ENCODE measurements at regions not wholly inside any gene's neighbourhood (a gene's known extent, or its start where the extent isn't known, plus 50 kb on each side); places are given as distances from the start of the nearest gene placed in this dataset.

DNA sequence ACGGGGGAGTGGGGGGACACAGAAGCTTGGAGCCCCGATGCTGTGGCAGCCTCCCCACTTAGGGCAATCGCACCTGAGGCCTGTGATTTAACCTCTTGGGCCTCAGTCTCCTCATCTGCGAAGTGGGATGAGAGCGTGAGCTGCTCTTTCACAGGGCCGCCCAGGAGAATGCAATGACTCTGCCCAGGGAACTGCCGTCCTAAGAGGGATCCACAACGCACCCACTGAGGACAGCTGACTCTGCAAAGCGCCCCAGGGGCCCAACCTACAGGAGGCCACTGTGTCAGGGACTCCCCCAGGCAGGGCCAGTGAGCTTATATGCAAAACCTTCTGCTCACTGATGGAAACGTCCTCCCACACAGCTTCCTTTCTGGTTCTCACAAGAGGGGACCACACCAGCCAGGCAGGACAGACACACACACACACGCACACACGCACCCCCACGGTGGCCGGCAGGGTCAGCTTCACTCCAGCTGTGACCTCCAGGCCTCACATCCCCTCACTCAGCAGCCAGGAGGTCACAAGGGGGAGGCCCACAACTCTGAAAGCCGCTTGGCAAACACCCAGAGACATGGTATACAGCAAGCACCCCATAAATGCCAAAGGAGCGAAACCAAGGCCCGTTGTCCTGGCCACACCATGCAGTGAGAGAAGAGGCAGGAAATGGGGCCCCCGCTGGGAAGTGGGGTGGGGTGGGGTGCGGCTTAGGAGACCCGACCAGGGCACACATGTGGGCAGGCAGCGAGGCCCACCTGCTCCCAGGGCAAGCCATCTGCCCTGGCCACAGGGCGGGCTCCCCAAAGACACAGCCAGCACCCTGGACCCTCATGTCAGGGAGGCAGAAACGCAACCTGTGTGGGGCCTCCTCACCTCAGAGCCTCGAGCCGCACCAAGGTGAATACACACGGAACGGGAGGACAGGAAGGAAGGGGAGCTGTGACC is 73.3 kb downstream of the NCOR2 start:
- Mint-ChIP-seq H3K4me1 (peaks cover 20 to 21% of the 10 kb centered on the region in 2 experiments), H3K27ac (peak overlapping the region; percentile 52 to 94 (median 81); a peak in 5 of 7 replicates), H3K27me3 (ENCODE audit: low read depth) (peaks cover 4% of the 10 kb centered on the region), H3K9me3 (no peaks in the 10 kb centered on the region), H3K36me3 (ENCODE audit: insufficient read depth in 1 of 3, low read depth in 3 of 3) (peaks cover 0 to 24% (median 22%) of the 10 kb centered on the region in 3 experiments; a peak in 5 of 7 replicates), H3K4me3 (no peak overlapping the region)
- no peak overlapping the region for H3K9ac ChIP-seq (ENCODE audit: extremely low read depth, insufficient read length, low read length)
- H3K4me2 ChIP-seq (ENCODE audit: insufficient read depth, insufficient read length, low read length), result no peak overlapping the region
- no peaks in the 10 kb centered on the region for H3K27me3 ChIP-seq (ENCODE audit: insufficient read depth, low read length)
- no peak overlapping the region for H4K5ac ChIP-seq (ENCODE audit: insufficient read length, low read depth, low read length)
- no peak overlapping the region for H2BK15ac ChIP-seq (ENCODE audit: low read depth, low read length)
- no peak overlapping the region for H3K23ac ChIP-seq (ENCODE audit: insufficient read length, low read depth, low read length)
- no peak overlapping the region for H2AFZ ChIP-seq (ENCODE audit: low read length)
- WGBS (ENCODE audit: extremely low coverage, insufficient read length, low lambda C conversion rate), result no CpG with 5 or more reads among the region's 27 CpGs
- no peak overlapping the region for H2BK120ac ChIP-seq (ENCODE audit: low read depth, low read length, poor library complexity, severe bottlenecking)
- H2BK20ac ChIP-seq (ENCODE audit: low read depth, low read length, poor library complexity, severe bottlenecking), result no peak overlapping the region
- H3K9me3 ChIP-seq (ENCODE audit: control insufficient read depth, low read depth, low read length), result no peaks in the 10 kb centered on the region
- TF ChIP-seq, protein P1, sequence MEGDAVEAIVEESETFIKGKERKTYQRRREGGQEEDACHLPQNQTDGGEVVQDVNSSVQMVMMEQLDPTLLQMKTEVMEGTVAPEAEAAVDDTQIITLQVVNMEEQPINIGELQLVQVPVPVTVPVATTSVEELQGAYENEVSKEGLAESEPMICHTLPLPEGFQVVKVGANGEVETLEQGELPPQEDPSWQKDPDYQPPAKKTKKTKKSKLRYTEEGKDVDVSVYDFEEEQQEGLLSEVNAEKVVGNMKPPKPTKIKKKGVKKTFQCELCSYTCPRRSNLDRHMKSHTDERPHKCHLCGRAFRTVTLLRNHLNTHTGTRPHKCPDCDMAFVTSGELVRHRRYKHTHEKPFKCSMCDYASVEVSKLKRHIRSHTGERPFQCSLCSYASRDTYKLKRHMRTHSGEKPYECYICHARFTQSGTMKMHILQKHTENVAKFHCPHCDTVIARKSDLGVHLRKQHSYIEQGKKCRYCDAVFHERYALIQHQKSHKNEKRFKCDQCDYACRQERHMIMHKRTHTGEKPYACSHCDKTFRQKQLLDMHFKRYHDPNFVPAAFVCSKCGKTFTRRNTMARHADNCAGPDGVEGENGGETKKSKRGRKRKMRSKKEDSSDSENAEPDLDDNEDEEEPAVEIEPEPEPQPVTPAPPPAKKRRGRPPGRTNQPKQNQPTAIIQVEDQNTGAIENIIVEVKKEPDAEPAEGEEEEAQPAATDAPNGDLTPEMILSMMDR (conservative IDR thresholded peaks at IDR 0.05), result no peak
- no peak overlapping the region for H4K91ac ChIP-seq (ENCODE audit: insufficient read length, low read depth, low read length)
- no peak overlapping the region for H2BK5ac ChIP-seq (ENCODE audit: insufficient read length, low read length)
- H3K56ac ChIP-seq (ENCODE audit: insufficient read length, low read depth, low read length), result no peak overlapping the region
- no peak overlapping the region for H3K4ac ChIP-seq (ENCODE audit: low read depth, low read length)
- no peak overlapping the region for H3K27ac ChIP-seq (ENCODE audit: insufficient read length, low read depth, low read length)
- H3K79me2 ChIP-seq (ENCODE audit: insufficient read depth, low read length), result peaks cover 27% of the 10 kb centered on the region; the same call in 1 of the 2 replicates
- H3K4me1 ChIP-seq (ENCODE audit: insufficient read depth, low read length), result no peaks in the 10 kb centered on the region; the same call in 1 of the 2 replicates
- no peak overlapping the region for H2BK12ac ChIP-seq (ENCODE audit: insufficient read length, low read depth, low read length)
- H3T11ph ChIP-seq (ENCODE audit: low read length), result no peak overlapping the region
- H3K79me1 ChIP-seq (ENCODE audit: insufficient read depth, low read depth, low read length, poor library complexity, severe bottlenecking), result peaks cover 12% of the 10 kb centered on the region
- H3K23me2 ChIP-seq (ENCODE audit: insufficient read length, low read depth, low read length, poor library complexity, severe bottlenecking), result no peaks in the 10 kb centered on the region
- H4K20me1 ChIP-seq (ENCODE audit: control insufficient read depth, insufficient read depth, insufficient read length), result no peaks in the 10 kb centered on the region
- no peak overlapping the region for H3K18ac ChIP-seq (ENCODE audit: insufficient read length, low read depth, low read length)
- DNase-seq, result no peak
- no peak overlapping the region for H4K8ac ChIP-seq (replicated peaks; ENCODE audit: insufficient read length, low read depth, low read length)
- no peak overlapping the region for H2AK5ac ChIP-seq (ENCODE audit: insufficient read length, low read length)
- H3K14ac ChIP-seq (ENCODE audit: insufficient read depth, low read length), result no peak overlapping the region; the same call in 1 of the 2 replicates

Data from H9 (cell line).